Esophagus muscularis mucosa (tissue), 4 donors: ENCODE measurements at regions not wholly inside any gene's neighbourhood (a gene's known extent, or its start where the extent isn't known, plus 50 kb on each side); places are given as distances from the start of the nearest gene placed in this dataset.

Experiments
- EP300 ChIP-seq: sonication (generic); formaldehyde crosslinking; IDR thresholded peaks from one replicate; pipeline ENCODE4 v1.6.1; 2017; ENCODE audit warnings: antibody characterized with exemption
- POLR2A ChIP-seq: fragments of 450-650 bp; IDR thresholded peaks from one replicate; pipeline ENCODE4 v1.6.1; 2017; ENCODE audit warnings: antibody characterized with exemption, moderate library complexity, mild to moderate bottlenecking, low read depth
- TF ChIP-seq, protein P1 (sequence below), 3 experiments: fragments of 200-600 bp in 2 of 3; fragments of 450-650 bp in 1 of 3; sonication (generic) in 2 of 3; IDR thresholded peaks; one replicate each; pipeline ENCODE4 v1.5.1; 2017 to 2019; ENCODE audit warnings: antibody characterized with exemption in 3 of 3, mild to moderate bottlenecking in 2 of 3, moderate library complexity in 1 of 3

DNA sequence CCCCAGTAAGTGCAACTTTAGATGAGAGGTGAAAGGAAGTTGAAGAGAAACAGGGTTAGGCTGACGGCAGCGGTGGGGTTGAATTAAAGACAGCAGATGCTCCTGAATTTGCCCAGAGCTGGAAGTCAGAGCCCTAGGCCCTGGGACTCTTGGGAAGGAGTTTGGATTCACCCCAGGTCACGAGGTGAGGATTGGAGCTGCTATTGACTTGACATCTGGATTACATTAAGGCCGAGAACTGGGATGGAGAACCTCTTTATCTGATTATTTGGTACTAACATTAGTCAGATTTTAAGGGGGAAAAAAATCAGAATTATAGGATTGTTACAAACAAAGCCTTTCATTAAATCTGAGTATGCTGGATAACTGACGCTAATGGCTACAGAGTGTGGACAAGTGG lies 367.2 kb downstream of the ZNF536 start:
- TF ChIP-seq, protein P1, sequence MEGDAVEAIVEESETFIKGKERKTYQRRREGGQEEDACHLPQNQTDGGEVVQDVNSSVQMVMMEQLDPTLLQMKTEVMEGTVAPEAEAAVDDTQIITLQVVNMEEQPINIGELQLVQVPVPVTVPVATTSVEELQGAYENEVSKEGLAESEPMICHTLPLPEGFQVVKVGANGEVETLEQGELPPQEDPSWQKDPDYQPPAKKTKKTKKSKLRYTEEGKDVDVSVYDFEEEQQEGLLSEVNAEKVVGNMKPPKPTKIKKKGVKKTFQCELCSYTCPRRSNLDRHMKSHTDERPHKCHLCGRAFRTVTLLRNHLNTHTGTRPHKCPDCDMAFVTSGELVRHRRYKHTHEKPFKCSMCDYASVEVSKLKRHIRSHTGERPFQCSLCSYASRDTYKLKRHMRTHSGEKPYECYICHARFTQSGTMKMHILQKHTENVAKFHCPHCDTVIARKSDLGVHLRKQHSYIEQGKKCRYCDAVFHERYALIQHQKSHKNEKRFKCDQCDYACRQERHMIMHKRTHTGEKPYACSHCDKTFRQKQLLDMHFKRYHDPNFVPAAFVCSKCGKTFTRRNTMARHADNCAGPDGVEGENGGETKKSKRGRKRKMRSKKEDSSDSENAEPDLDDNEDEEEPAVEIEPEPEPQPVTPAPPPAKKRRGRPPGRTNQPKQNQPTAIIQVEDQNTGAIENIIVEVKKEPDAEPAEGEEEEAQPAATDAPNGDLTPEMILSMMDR (IDR thresholded peaks at IDR 0.05), result no peak
- TF ChIP-seq POLR2A (no peak), EP300 (no peak)
